Liver (tissue), 8 donors: ENCODE measurements at regions not wholly inside any gene's neighbourhood (a gene's known extent, or its start where the extent isn't known, plus 50 kb on each side); places are given as distances from the start of the nearest gene placed in this dataset.

Source experiments
- DNase-seq: peaks from one replicate; pipeline ENCODE4 v3.0.0-alpha.2; 2017; ENCODE audit warnings: low spot score
- H3K27ac ChIP-seq, 2 donors: one replicate each; pipeline ENCODE4 v1.7.0; 2013; ENCODE audit warnings: inconsistent platforms in 2 of 2, low read length in 2 of 2, control low read depth in 1 of 2, low read depth in 1 of 2, mild to moderate bottlenecking in 1 of 2
- H3K27me3 ChIP-seq, 4 donors: one replicate each; pipeline versions ENCODE4 v1.6.1 to v1.7.0; 2013; ENCODE audit warnings: low read length in 3 of 4, inconsistent platforms in 1 of 4, mild to moderate bottlenecking in 1 of 4, moderate library complexity in 1 of 4; ENCODE audit not compliant: control insufficient read depth in 4 of 4, insufficient read depth in 4 of 4
- H3K36me3 ChIP-seq, 4 donors: one replicate each; pipeline versions ENCODE4 v1.6.1 to v1.7.0; 2013; ENCODE audit warnings: low read length in 3 of 4, mild to moderate bottlenecking in 3 of 4, low read depth in 1 of 4, moderate library complexity in 1 of 4; ENCODE audit not compliant: control insufficient read depth in 4 of 4, insufficient read depth in 3 of 4
- H3K4me1 ChIP-seq, 4 donors: one replicate each; pipeline versions ENCODE4 v1.6.1 to v1.7.0; 2013; ENCODE audit warnings: low read length in 3 of 4, mild to moderate bottlenecking in 3 of 4, moderate library complexity in 1 of 4; ENCODE audit not compliant: control insufficient read depth in 4 of 4, insufficient read depth in 4 of 4
- H3K4me3 ChIP-seq, 3 donors: one replicate each; pipeline versions ENCODE4 v1.6.1 to v1.7.0; 2013; ENCODE audit warnings: low read length in 3 of 3, control low read depth in 1 of 3, low read depth in 1 of 3, mild to moderate bottlenecking in 1 of 3
- H3K9ac ChIP-seq, 2 donors: one replicate each; pipeline ENCODE4 v1.7.0; 2013; ENCODE audit warnings: low read length in 2 of 2, mild to moderate bottlenecking in 2 of 2, moderate library complexity in 2 of 2, control low read depth in 1 of 2, low read depth in 1 of 2
- H3K9me3 ChIP-seq, 4 donors: one replicate each; pipeline versions ENCODE4 v1.6.1 to v1.7.0; 2013; ENCODE audit warnings: low read length in 3 of 4; ENCODE audit not compliant: control insufficient read depth in 4 of 4
- EGR1 ChIP-seq, 2 donors: IDR thresholded peaks; 2 replicates each; pipeline ENCODE4 v1.6.1; 2016 to 2018; ENCODE audit warnings: antibody characterized with exemption in 2 of 2, low read depth in 2 of 2
- FOXA2 ChIP-seq: IDR thresholded peaks from 2 replicates; pipeline ENCODE4 v1.6.1; 2016; ENCODE audit warnings: antibody characterized with exemption
- HNF4G ChIP-seq: IDR thresholded peaks from 2 replicates; pipeline ENCODE4 v1.6.1; 2016; ENCODE audit warnings: antibody characterized with exemption
- JUND ChIP-seq, 2 donors: IDR thresholded peaks; 2 replicates each; pipeline ENCODE4 v1.6.1; 2016; ENCODE audit warnings: antibody characterized with exemption in 2 of 2
- MAX ChIP-seq: IDR thresholded peaks from 2 replicates; pipeline ENCODE4 v1.6.1; 2016; ENCODE audit warnings: antibody characterized with exemption
- RAD21 ChIP-seq, 2 donors: IDR thresholded peaks; 2 replicates each; pipeline ENCODE4 v1.6.1; 2016; ENCODE audit warnings: antibody characterized with exemption in 2 of 2, mild to moderate bottlenecking in 2 of 2
- REST ChIP-seq: IDR thresholded peaks from 2 replicates; pipeline ENCODE4 v1.6.1; 2016; ENCODE audit warnings: antibody characterized with exemption, mild to moderate bottlenecking
- RXRA ChIP-seq, 2 donors: IDR thresholded peaks; 2 replicates each; pipeline ENCODE4 v1.6.1; 2017 to 2018; ENCODE audit warnings: antibody characterized with exemption in 2 of 2, mild to moderate bottlenecking in 1 of 2
- SP1 ChIP-seq: IDR thresholded peaks from 2 replicates; pipeline ENCODE4 v1.6.1; 2018; ENCODE audit warnings: antibody characterized with exemption, mild to moderate bottlenecking
- TAF1 ChIP-seq: conservative IDR thresholded peaks from 2 replicates; pipeline ENCODE4 v1.6.1; 2016; ENCODE audit warnings: antibody characterized with exemption, mild to moderate bottlenecking
- YY1 ChIP-seq: IDR thresholded peaks from 2 replicates; pipeline ENCODE4 v1.6.1; 2016; ENCODE audit warnings: antibody characterized with exemption, mild to moderate bottlenecking
- WGBS: extraction: QIAGEN DNeasy Blood & Tissue Kit; methylation state at CpG from one replicate; pipeline ENCODE4 v1.1.7; 2013; 5-methylcytosine and 5-hydroxymethylcytosine counted together
- TF ChIP-seq, protein P1 (sequence below): fragments of 150-350 bp; IDR thresholded peaks from 2 replicates; pipeline ENCODE4 v1.5.1; 2017; ENCODE audit warnings: improper control_type of control experiment, low read depth, low read length; ENCODE audit not compliant: missing input control
- TF ChIP-seq, protein P2 (sequence below): IDR thresholded peaks from 2 replicates; pipeline ENCODE4 v1.6.1; 2016; ENCODE audit warnings: antibody characterized with exemption
- TF ChIP-seq, protein P3 (sequence below): IDR thresholded peaks from 2 replicates; pipeline ENCODE4 v1.6.1; 2016; ENCODE audit warnings: antibody characterized with exemption
- donor health status: healthy.
- donor health status: healthy.
- donor health status: healthy.
- donor health status: healthy.
- donor health status: healthy.

GRCh38 chr10:20995123-20995987 is 98.2 kb upstream of the NEBL start:
- Histone ChIP-seq H3K27ac (no peak overlapping the region), H3K4me3 (no peak overlapping the region)

DNA sequence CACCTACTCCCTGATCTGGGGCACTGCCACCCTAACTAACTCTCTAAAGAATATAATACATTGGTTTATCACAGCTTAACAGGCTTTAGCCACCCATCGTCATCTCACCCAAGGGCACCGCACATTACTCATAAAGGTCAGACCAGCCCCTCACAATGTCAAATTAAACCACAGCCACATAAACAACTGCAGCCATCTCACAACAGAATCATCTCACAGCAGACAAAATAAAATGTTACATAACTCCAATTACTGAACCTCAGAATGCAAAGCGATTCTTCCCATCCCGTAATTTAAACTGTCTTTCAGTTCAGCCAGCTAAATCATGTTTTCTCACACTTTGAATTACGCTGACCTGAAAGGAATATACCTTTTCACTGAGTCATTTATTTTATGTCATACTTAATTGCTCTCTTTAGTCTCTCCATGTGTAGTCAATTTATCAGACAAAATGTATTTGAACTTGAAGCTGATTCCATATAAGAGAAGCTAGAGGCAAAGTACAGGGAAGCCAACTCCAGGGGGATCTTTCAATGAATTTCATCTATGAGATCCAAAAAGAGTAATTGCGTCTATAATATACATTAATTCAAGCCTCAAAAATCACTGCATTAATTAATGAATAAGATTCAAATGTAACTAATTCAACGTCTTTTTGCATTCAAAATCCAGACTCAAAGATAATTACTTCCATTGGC is 96.9 kb upstream of the NEBL start:
- no peaks in the 10 kb centered on the region for H3K9me3 ChIP-seq
- H3K27ac ChIP-seq: no peak overlapping the region
- no peak overlapping the region for H3K9ac ChIP-seq
- H3K27me3 ChIP-seq: no peaks in the 10 kb centered on the region
- WGBS: 97% methylated on average over 7 of the region's 7 CpGs
- peaks cover 0 to 1% (median 0%) of the 10 kb centered on the region in 4 donors for H3K4me1 ChIP-seq
- DNase-seq: no peak
- H3K4me3 ChIP-seq: no peak overlapping the region
- no peaks in the 10 kb centered on the region for H3K36me3 ChIP-seq
- no peak for TF ChIP-seq FOXA2
- TF ChIP-seq EGR1 (IDR thresholded peaks at IDR 0.05; ENCODE audit: low read depth in 2 of 2): no peak
- TF ChIP-seq TAF1: no peak
- TF ChIP-seq JUND (IDR thresholded peaks at IDR 0.05): no peak
- TF ChIP-seq, protein P1, sequence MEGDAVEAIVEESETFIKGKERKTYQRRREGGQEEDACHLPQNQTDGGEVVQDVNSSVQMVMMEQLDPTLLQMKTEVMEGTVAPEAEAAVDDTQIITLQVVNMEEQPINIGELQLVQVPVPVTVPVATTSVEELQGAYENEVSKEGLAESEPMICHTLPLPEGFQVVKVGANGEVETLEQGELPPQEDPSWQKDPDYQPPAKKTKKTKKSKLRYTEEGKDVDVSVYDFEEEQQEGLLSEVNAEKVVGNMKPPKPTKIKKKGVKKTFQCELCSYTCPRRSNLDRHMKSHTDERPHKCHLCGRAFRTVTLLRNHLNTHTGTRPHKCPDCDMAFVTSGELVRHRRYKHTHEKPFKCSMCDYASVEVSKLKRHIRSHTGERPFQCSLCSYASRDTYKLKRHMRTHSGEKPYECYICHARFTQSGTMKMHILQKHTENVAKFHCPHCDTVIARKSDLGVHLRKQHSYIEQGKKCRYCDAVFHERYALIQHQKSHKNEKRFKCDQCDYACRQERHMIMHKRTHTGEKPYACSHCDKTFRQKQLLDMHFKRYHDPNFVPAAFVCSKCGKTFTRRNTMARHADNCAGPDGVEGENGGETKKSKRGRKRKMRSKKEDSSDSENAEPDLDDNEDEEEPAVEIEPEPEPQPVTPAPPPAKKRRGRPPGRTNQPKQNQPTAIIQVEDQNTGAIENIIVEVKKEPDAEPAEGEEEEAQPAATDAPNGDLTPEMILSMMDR: no peak
- no peak for TF ChIP-seq HNF4G
- TF ChIP-seq, protein P2, sequence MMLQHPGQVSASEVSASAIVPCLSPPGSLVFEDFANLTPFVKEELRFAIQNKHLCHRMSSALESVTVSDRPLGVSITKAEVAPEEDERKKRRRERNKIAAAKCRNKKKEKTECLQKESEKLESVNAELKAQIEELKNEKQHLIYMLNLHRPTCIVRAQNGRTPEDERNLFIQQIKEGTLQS: no peak
- no peak for TF ChIP-seq YY1
- TF ChIP-seq RXRA (IDR thresholded peaks at IDR 0.05): no peak
- no peak for TF ChIP-seq SP1
- no peak for TF ChIP-seq MAX
- TF ChIP-seq RAD21 (IDR thresholded peaks at IDR 0.05): no peak

More at GRCh38 chr10:20995123-20995987, 98.2 kb upstream of the NEBL start:
- Histone ChIP-seq H3K36me3 (no peaks in the 10 kb centered on the region), H3K9ac (no peak overlapping the region), H3K4me1 (no peaks in the 10 kb centered on the region), H3K9me3 (no peaks in the 10 kb centered on the region), H3K27me3 (no peaks in the 10 kb centered on the region)
- 72% methylated on average over 14 of the region's 14 CpGs for WGBS
- DNase-seq: no peak
- TF ChIP-seq FOXA2: no peak
- TF ChIP-seq REST: no peak
- TF ChIP-seq, protein P3, sequence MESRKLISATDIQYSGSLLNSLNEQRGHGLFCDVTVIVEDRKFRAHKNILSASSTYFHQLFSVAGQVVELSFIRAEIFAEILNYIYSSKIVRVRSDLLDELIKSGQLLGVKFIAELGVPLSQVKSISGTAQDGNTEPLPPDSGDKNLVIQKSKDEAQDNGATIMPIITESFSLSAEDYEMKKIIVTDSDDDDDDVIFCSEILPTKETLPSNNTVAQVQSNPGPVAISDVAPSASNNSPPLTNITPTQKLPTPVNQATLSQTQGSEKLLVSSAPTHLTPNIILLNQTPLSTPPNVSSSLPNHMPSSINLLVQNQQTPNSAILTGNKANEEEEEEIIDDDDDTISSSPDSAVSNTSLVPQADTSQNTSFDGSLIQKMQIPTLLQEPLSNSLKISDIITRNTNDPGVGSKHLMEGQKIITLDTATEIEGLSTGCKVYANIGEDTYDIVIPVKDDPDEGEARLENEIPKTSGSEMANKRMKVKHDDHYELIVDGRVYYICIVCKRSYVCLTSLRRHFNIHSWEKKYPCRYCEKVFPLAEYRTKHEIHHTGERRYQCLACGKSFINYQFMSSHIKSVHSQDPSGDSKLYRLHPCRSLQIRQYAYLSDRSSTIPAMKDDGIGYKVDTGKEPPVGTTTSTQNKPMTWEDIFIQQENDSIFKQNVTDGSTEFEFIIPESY: no peak
